ENCODE measurements at regions not wholly inside any gene's neighbourhood (a gene's known extent, or its start where the extent isn't known, plus 50 kb on each side); places are given as distances from the start of the nearest gene placed in this dataset.

DNA sequence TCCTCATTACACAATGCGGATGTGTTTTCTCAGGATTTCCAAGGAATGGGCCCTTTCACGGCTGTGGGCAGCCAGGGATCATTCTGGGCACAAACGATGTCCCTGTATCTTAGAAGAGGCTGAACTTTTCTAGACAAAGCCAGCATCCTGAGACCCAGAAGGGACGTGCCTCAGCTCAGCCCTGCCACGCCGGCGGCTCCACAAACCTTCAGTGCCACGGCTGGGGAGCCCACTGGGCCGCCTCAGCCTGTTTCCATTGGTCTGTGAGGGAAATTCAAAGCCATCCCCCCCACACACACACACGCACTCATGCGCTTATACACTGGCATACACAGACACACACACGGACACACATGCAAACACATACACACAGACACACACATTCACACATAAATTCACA is 344.9 kb upstream of the MKI67 start:
- DNase-seq = no peak

DNA sequence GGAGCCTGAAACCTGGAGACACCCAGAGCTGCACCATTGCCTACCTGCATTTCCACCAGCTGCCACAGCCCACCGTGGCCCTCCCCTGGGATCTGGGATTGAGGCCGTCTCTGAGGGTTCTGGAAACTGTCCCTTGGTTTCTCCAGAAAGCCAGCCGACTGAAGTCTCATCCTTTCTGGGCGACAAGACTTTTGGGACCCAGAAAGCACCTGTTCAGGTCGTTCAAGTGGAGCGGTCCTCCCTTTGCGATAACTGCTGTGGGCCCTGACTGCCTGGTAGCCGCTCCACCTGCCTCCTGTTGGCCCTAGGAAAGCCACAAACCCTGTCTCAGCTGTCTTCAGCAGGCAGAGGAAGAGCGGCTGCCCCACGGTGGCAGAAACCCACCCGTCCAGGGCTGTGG is 346.0 kb upstream of the MKI67 start:
- no peak for DNase-seq

DNA sequence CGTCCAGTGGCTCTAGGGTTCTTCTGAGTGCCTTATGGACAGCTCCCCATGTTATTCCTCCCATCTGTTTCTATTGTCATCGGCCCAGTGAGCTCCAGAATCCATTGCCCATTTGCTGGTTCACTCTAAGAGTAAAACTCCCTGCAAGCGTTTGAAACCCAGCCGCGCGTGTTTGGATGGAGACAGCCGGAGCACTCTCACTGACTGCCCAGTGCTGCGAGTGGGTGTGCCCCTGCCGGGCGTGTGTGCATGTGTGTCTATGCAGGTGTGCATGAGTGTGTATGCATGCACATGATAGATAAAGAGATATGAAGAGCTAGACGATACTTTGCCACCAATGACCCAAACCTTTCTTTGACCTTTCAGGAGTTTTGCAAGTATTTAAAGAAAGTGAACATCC is 347.2 kb upstream of the MKI67 start:
- no peak for DNase-seq

- DNase-seq = no peak
Observed at GRCh38 chr10:128473911-128474310, 347.7 kb upstream of the MKI67 start.

GRCh38 chr10:128474571-128474970 is 348.3 kb upstream of the MKI67 start:
- no peak for DNase-seq

- DNase-seq = no peak
Observed at GRCh38 chr10:128475686-128476367, 349.6 kb upstream of the MKI67 start.

GRCh38 chr10:128476368-128476725 is 350.1 kb upstream of the MKI67 start:
- no peak for DNase-seq

DNA sequence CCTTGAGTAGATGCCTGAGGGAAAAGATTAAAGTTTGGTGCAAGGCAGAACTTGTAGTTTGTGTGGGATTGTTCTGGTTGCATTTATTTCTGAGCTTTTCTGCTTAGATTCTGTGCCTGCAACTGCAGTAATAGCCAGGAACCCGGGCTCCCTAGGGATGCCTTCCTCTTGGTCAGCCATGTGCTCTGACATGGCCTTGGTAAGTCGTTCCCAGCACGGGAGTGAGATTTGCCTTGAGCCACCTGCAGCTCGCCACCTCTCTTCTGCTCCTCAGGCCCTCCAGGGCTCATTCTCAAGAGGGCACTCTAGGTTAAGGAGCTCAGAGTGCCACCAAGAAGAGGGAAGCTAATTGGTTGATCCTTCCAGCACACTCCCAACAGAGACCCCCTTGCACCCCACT is 350.6 kb upstream of the MKI67 start:
- no peak for DNase-seq

GRCh38 chr10:128480601-128481000 is 354.4 kb upstream of the MKI67 start:
- DNase-seq = no peak

DNA sequence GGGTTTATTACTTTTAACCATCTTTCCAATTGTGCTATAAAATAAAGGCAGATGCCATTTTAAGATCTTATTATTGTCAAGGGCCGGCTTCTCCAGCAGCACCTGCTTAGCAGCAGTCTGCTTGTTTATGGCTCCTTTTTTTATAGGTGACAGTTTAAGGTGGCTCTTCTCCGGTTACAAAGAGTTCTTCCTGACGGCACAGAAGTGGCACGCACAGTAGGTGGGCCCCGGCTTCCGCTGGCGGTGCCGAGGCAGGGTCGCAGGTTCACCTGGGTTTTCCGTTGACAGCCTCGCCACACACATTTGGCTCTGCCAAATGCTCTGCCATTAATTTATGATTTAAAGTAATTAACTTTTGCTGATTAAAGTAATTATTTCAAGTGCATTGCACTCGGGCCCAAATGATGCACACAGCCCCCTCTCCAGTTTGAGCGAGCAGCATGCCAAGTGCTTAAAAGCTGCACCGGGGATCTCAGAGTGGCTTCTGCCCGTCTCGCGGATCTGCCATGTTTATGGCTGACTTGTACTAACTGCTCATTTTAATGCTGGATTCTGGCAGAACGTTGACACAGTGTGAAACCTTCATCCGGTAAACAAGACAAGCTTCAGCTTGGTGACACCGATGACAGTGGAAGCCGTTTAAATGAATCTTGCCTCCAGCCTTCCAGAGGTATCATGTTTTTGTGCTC is 355.1 kb upstream of the MKI67 start:
- no peak for DNase-seq

DNA sequence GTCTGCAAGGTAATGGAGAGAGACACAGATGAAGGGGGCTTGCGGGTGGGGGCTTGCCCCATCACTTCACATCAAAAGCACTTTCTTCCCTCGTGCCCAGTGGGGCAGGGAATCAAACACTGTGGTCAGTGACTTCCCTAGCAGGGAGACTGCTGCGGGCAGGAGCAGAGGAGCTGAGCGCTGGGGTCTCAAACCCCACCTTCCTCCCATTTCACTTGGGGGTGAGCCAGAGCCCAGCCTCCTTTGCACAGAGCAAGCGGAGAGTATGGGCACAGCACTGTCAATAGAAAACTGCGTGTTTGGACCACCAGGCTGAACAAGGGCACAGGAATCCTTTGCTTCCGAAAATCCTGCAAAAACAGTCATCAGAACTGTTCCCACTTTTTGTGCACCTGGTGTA is 355.8 kb upstream of the MKI67 start:
- DNase-seq = no peak

DNA sequence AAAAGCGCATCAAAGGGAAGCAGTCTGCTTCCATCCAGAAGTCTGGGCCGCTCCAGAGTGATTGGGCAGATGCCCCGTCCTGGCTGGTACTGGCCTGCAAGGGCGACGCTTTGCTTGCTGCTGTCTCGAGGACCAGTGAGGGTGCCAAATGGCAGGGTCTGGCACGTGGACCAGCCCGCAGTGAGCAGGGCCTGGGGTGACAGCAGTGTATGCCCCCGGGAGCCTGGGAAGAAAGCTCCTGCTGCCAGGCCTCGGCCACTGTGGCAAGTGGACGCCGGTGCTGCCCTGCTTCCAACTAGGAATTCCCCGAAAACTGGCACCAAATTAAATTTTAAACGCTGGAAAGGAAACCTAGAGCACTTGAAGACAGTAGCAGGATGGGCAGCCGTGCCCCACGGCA is 357.0 kb upstream of the MKI67 start:
- DNase-seq = no peak

DNA sequence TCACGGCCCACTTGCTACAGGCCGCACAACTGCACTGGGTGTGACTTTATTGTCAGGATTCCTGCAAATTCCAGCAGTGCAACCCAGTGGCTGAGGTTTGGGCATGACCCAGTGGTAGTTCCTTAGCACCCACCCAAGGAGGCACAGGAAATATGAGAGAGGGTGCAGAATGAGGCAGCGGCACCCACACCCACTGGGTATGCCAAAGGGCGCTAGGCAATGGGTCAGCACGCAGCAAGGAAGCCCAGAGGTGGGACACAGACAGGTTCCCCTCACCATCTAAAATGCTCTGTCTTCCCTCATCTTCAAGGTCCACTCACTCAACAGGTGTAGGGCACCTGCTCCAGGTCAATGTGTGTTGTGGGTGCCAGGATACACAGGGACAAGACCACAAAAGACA is 357.8 kb upstream of the MKI67 start:
- DNase-seq = no peak

GRCh38 chr10:128485701-128486235 is 359.5 kb upstream of the MKI67 start:
- no peak for DNase-seq

DNA sequence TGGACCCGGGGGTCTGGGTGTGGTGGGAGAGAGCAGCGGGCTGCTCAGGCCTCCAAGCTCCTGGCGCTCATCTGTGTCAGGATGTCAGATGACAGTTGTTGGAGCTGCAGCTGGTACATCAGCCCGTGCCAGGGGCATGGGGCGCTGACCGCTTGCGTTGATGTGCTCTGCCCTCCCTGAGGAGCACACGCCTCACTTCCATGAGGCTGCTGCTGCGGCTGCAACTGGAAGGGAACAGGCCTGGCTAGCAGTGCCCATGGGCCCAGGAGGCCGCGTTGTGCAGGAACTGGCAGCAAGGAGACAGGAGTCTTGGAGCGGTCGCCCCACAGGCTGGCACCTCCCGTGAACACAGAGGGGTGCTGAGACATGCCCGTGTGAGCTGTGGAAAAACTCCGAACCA is 361.3 kb upstream of the MKI67 start:
- DNase-seq = no peak

DNA sequence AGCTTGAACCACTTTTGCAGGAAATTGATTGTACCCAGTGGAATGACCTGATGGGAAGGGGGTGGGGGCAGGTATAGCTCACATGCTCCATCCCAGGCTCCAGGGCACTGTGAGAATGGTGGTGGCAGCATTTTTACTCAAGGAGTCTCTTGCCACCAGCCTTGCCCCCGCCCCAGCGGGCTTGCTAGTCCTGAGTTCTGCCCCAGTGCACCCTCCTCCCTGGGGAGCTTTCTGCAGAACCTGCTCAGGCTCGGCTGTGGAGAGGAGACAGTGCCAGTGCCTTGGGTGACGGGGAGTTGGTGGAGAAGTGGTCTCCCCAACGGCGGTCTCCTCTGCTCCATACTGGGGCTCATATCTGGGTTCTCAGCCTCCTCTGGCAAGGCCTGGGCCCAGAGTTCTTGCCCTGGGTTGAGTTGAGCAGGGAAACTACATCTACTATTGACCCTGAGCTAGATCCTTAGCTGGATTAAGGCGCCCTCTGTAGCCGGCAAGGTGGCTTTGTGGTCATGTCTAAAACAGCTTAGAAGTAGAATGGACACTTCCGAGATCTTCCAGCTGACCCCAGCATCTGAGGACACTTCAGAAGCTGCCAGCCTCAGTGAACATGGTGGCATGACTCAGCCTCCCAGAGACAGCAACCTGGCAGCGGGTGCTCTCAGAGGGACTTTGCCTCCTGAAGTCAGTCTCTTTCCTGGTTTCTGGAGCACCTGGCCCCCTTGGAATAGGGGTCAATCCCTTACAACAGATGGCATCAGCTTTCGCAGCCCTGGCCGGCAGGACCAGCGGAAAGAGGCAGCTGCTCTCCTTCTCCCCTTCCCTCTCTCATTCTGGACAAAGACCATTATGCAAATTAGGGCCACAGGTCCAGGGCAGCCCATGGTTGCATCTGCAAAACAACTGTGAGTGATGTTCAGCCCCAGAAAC is 363.4 kb upstream of the MKI67 start:
- no peak for DNase-seq

GRCh38 chr10:128491686-128492085 is 365.5 kb upstream of the MKI67 start:
- DNase-seq = no peak

DNA sequence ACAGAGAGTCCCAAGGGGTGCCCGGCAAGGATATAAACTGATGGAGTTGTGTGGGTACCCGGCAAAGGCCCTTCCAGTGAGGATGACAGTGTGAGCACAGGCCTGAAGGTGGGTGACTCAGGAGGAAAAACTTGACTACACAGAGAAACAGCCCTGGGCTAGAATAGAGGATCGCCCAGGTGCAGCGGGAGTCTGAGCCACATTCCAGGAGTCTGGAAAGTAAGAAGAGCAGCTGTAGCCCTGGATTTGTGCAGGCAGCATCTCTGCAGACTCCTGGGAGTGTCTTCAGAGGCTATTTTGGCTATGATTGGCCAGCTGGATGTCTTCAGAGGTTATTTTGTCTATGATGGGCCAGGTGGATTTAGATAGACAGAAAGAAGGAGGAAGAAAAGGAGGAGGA is 367.6 kb upstream of the MKI67 start:
- no peak for DNase-seq

DNA sequence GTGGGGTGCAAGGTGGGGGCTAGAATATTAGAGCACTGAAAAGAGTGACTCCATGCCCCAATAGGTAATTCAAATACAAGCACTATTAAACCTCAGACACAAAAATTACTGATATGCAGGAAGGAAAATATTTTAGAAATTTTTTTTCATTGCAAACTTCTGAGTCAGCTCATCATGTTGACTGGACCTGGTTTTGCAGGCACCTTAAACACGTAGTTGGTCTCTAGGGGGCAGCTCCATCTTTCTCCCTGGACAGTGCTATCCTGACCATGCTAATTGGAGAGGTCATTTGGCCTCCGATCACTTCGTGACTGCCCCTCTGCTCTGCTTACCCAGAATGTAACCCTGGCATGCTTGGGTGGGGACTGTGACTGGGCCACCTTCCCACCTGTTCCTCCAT is 368.4 kb upstream of the MKI67 start:
- no peak for DNase-seq

DNA sequence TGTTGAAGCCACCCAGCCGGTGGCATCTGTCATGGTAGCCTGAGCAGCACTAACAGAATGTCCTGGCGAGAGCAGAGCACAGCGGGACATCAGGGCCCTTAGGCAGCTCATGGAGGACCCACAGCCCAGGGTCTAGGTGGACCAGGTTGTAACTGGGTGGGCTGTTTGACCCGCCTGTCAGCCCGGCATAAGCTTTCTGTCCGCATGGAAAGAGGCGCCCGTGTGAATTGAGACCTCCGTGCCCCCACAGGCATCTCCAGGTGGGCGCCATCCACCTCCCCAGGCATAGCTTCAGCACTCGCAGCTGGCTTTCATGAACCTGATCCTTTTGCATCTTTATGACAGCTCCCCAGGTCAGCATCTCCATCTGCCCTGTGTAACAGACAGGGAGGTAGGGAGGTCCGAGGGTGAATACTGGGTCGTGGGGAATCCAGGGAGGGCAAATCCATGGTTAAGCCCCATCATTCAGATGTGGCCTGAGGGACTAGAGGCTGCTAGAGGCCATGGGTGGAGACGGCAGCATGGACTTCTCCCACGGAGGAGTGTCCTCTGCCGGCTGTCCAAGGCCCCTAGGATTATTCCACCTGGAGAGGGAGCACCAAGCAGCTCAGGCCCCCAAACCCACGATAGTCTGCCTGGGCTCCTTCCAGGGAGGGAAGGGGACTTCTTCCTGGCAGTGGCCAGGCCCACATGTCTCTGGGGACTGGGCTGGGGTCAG is 371.6 kb upstream of the MKI67 start:
- DNase-seq = no peak

DNA sequence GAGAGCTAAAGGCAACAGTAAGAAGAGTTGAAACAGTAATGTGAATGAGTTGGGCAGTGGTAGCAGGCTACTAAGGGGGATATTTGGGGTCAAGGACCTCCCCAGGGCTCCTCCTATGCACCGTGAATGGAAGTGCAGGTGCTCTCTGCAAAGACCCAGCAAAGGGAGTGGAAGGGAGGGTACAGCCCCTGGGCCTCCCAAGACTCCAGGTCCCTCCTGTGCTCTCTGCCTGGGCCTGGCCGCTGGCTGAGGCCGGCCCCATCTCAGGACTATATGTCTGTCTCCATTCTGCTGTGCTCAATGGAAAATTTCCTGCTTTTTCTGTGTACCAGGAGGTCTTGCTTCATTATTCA is 372.1 kb upstream of the MKI67 start:
- DNase-seq = no peak

GRCh38 chr10:128498746-128499145 is 372.5 kb upstream of the MKI67 start:
- DNase-seq = no peak

DNA sequence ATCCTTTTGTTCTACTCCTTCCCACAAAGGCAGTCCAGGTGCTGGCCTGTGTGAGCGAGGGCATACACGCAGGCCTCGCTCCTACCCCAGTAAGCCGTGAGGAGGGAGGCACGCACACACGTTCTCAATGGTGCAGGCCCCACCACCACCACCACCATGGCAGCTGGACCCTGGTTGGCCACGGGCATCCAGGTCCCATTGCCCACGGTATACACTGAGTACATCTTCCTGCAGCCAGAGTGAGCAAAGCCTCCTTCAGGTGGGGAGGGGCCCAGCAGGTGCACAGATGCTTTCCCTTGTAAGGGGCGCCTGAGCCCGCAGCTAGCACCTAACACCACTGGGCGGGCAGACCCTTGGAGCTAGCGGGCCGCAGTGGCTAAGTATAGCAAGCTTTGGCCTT is 373.3 kb upstream of the MKI67 start:
- DNase-seq = no peak
